Spinal cord (tissue), 9 donors: ENCODE measurements at regions not wholly inside any gene's neighbourhood (a gene's known extent, or its start where the extent isn't known, plus 50 kb on each side); places are given as distances from the start of the nearest gene placed in this dataset.
"Not testable (repeated sequence)": the region's sequence is repeated elsewhere in the genome, so short reads cannot be mapped to it uniquely, and the experiment has no call there.

Experiments used
- DNase-seq, 6 donors: peaks; one replicate each; pipeline versions ENCODE4 v3.0.0 to v3.0.0-alpha.2; 2013 to 2015; ENCODE audit warnings: low spot score in 6 of 6, low read depth in 4 of 6
- H3K27ac ChIP-seq: one replicate; pipeline ENCODE4 v1.5.1; 2013; ENCODE audit warnings: low read depth, low read length, control low read depth
- H3K27me3 ChIP-seq: one replicate; pipeline ENCODE4 v1.6.1; 2013; ENCODE audit warnings: low read length; ENCODE audit not compliant: control insufficient read depth, insufficient read depth
- H3K36me3 ChIP-seq: one replicate; pipeline ENCODE4 v1.6.1; 2013; ENCODE audit warnings: low read length; ENCODE audit not compliant: control insufficient read depth, insufficient read depth
- H3K4me1 ChIP-seq: one replicate; pipeline ENCODE4 v1.6.1; 2013; ENCODE audit warnings: low read length; ENCODE audit not compliant: control insufficient read depth, insufficient read depth
- H3K4me3 ChIP-seq: one replicate; pipeline ENCODE4 v1.5.1; 2013; ENCODE audit warnings: low read depth, low read length, control low read depth
- H3K9me3 ChIP-seq: one replicate; pipeline ENCODE4 v1.6.1; 2013; ENCODE audit warnings: low read length; ENCODE audit not compliant: control insufficient read depth, insufficient read depth
- WGBS: methylation state at CpG from one replicate; pipeline ENCODE4 v1.1.5; 2013; ENCODE audit warnings: missing lambda C conversion rate; ENCODE audit not compliant: insufficient coverage; 5-methylcytosine and 5-hydroxymethylcytosine counted together
- donor health status: healthy.

- 50% methylated on average over 1 of the region's 2 CpGs for WGBS
These were observed 340.6 kb downstream of the PAX3 start for GRCh38 chr2:221958224-221958623.

GRCh38 chr2:221948076-221948475 is 350.7 kb downstream of the PAX3 start:
- Histone ChIP-seq H3K36me3 (no peaks in the 10 kb centered on the region), H3K4me1 (no peaks in the 10 kb centered on the region), H3K9me3 (no peaks in the 10 kb centered on the region), H3K27ac (no peak overlapping the region), H3K27me3 (no peaks in the 10 kb centered on the region), H3K4me3 (no peak overlapping the region)
- WGBS, result 85% methylated on average over 6 of the region's 8 CpGs
- no peak for DNase-seq

More at GRCh38 chr2:221958224-221958623, 340.6 kb downstream of the PAX3 start:
- no peaks in the 10 kb centered on the region for H3K27me3 ChIP-seq
- DNase-seq, result peak in 1 of 6 donors; percentile 48
- no peaks in the 10 kb centered on the region for H3K9me3 ChIP-seq
- no peaks in the 10 kb centered on the region for H3K36me3 ChIP-seq
- no peak overlapping the region for H3K27ac ChIP-seq
- H3K4me3 ChIP-seq, result no peak overlapping the region
- H3K4me1 ChIP-seq, result no peaks in the 10 kb centered on the region

- DNase-seq, H3K27ac ChIP-seq, H3K4me1 ChIP-seq, H3K27me3 ChIP-seq, H3K9me3 ChIP-seq, H3K36me3 ChIP-seq, H3K4me3 ChIP-seq: not testable (repeated sequence)
- no CpG with 5 or more reads among the region's 3 CpGs for WGBS
These were observed 354.3 kb downstream of the PAX3 start for GRCh38 chr2:221944452-221944851.

GRCh38 chr2:221943076-221943810 is 355.6 kb downstream of the PAX3 start:
- Histone ChIP-seq H3K27me3 (no peaks in the 10 kb centered on the region), H3K36me3 (no peaks in the 10 kb centered on the region), H3K4me3 (no peak overlapping the region), H3K27ac (no peak overlapping the region), H3K4me1 (no peaks in the 10 kb centered on the region), H3K9me3 (no peaks in the 10 kb centered on the region)
- 25% methylated on average over 1 of the region's 2 CpGs for WGBS
- peak in 3 of 6 donors; percentile 23 to 49 (median 30) for DNase-seq

- Histone ChIP-seq H3K9me3 (no peaks in the 10 kb centered on the region), H3K27me3 (no peaks in the 10 kb centered on the region), H3K4me1 (no peaks in the 10 kb centered on the region), H3K36me3 (no peaks in the 10 kb centered on the region), H3K27ac (no peak overlapping the region), H3K4me3 (no peak overlapping the region)
- no peak for DNase-seq
- 100% methylated on average over 1 of the region's 6 CpGs for WGBS
These were observed 359.3 kb upstream of the EPHA4 start for GRCh38 chr2:221931251-221931991.

GRCh38 chr2:221929259-221929658 is 357.2 kb upstream of the EPHA4 start:
- H3K4me3 ChIP-seq, result no peak overlapping the region
- no peak overlapping the region for H3K27ac ChIP-seq
- no peak for DNase-seq
- H3K27me3 ChIP-seq, result no peaks in the 10 kb centered on the region
- H3K9me3 ChIP-seq, result no peaks in the 10 kb centered on the region
- no peaks in the 10 kb centered on the region for H3K36me3 ChIP-seq
- WGBS, result no CpG with 5 or more reads among the region's 1 CpG
- no peaks in the 10 kb centered on the region for H3K4me1 ChIP-seq

- no CpG with 5 or more reads among the region's 2 CpGs for WGBS
These were observed 354.2 kb upstream of the EPHA4 start for GRCh38 chr2:221926327-221926726.

GRCh38 chr2:221924576-221924975 is 352.5 kb upstream of the EPHA4 start:
- H3K27ac ChIP-seq, result no peak overlapping the region
- no peaks in the 10 kb centered on the region for H3K36me3 ChIP-seq
- no peaks in the 10 kb centered on the region for H3K27me3 ChIP-seq
- H3K4me3 ChIP-seq, result no peak overlapping the region
- DNase-seq, result peak in 1 of 6 donors; percentile 24
- H3K9me3 ChIP-seq, result no peaks in the 10 kb centered on the region
- H3K4me1 ChIP-seq, result no peaks in the 10 kb centered on the region

More at GRCh38 chr2:221926327-221926726, 354.2 kb upstream of the EPHA4 start:
- Histone ChIP-seq H3K9me3 (no peaks in the 10 kb centered on the region), H3K27ac (no peak overlapping the region), H3K36me3 (no peaks in the 10 kb centered on the region), H3K27me3 (no peaks in the 10 kb centered on the region), H3K4me1 (no peaks in the 10 kb centered on the region), H3K4me3 (no peak overlapping the region)
- DNase-seq, result peak in 1 of 6 donors; percentile 13

GRCh38 chr2:221915926-221916325 is 343.8 kb upstream of the EPHA4 start:
- H3K27ac ChIP-seq, result no peak overlapping the region
- no peaks in the 10 kb centered on the region for H3K36me3 ChIP-seq
- H3K4me1 ChIP-seq, result no peaks in the 10 kb centered on the region
- WGBS, result 67% methylated on average over 1 of the region's 2 CpGs
- H3K9me3 ChIP-seq, result no peaks in the 10 kb centered on the region
- no peak overlapping the region for H3K4me3 ChIP-seq
- H3K27me3 ChIP-seq, result no peaks in the 10 kb centered on the region
- DNase-seq, result no peak
